Hepatocyte (in vitro differentiated cells): ENCODE measurements at regions not wholly inside any gene's neighbourhood (a gene's known extent, or its start where the extent isn't known, plus 50 kb on each side); places are given as distances from the start of the nearest gene placed in this dataset.
A peak's percentile ranks its signal among the peaks of the same experiment; 100 is the strongest.

Experiments used
- DNase-seq: peaks from one replicate; pipeline ENCODE4 v3.0.0-alpha.2; 2016; ENCODE audit warnings: low spot score
- H2AFZ ChIP-seq: fragments of 200-600 bp; sonication (generic); 2 replicates; pipeline ENCODE4 v1.6.0; 2016; ENCODE audit warnings: antibody characterized with exemption, mild to moderate bottlenecking
- H3K27ac ChIP-seq: fragments of 200-600 bp; sonication (generic); 2 replicates; pipeline ENCODE4 v1.5.1; 2016; ENCODE audit warnings: mild to moderate bottlenecking
- H3K27me3 ChIP-seq: fragments of 200-600 bp; sonication (generic); 2 replicates; pipeline ENCODE4 v1.6.1; 2016
- H3K36me3 ChIP-seq: fragments of 200-600 bp; sonication (generic); replicated peaks from 2 replicates; pipeline ENCODE4 v1.5.1; 2016; ENCODE audit warnings: low read depth; ENCODE audit not compliant: insufficient read depth
- H3K4me1 ChIP-seq: fragments of 200-600 bp; sonication (generic); 2 replicates; pipeline ENCODE4 v1.5.1; 2016; ENCODE audit warnings: mild to moderate bottlenecking, moderate library complexity; ENCODE audit not compliant: insufficient read depth
- H3K4me2 ChIP-seq: fragments of 200-600 bp; sonication (generic); 2 replicates; pipeline ENCODE4 v1.6.0; 2016
- H3K4me3 ChIP-seq: fragments of 200-600 bp; sonication (generic); 2 replicates; pipeline ENCODE4 v1.5.1; 2016; ENCODE audit warnings: mild to moderate bottlenecking
- H3K79me2 ChIP-seq: fragments of 200-600 bp; sonication (generic); 2 replicates; pipeline ENCODE4 v1.6.0; 2017; ENCODE audit warnings: mild to moderate bottlenecking
- H3K9me2 ChIP-seq: fragments of 200-600 bp; sonication (generic); replicated peaks from 2 replicates; pipeline ENCODE4 v1.6.0; 2017; ENCODE audit warnings: mild to moderate bottlenecking; ENCODE audit not compliant: insufficient read depth
- H3K9me3 ChIP-seq: fragments of 200-600 bp; sonication (generic); 2 replicates; pipeline ENCODE4 v1.5.1; 2016; ENCODE audit warnings: low read depth, mild to moderate bottlenecking
- H4K20me1 ChIP-seq: fragments of 200-600 bp; sonication (generic); 2 replicates; pipeline ENCODE4 v1.6.0; 2016; ENCODE audit warnings: mild to moderate bottlenecking; ENCODE audit not compliant: insufficient read depth, poor library complexity, severe bottlenecking
- EZH2 ChIP-seq: fragments of 200-600 bp; sonication (generic); IDR thresholded peaks from 2 replicates; pipeline ENCODE4 v1.6.1; 2016; ENCODE audit warnings: antibody characterized with exemption, mild to moderate bottlenecking, borderline replicate concordance
- EZH2phosphoT487 ChIP-seq: fragments of 200-600 bp; sonication (generic); IDR thresholded peaks from one replicate; pipeline ENCODE4 v1.6.1; 2018; ENCODE audit warnings: antibody characterized with exemption, mild to moderate bottlenecking, low read depth, moderate library complexity; ENCODE audit not compliant: unreplicated experiment, severe bottlenecking
- WGBS: methylation state at CpG from one replicate; pipeline ENCODE4 v1.1.6; 2016; ENCODE audit warnings: low lambda C conversion rate; ENCODE audit errors: missing lambda C conversion rate; 5-methylcytosine and 5-hydroxymethylcytosine counted together
- TF ChIP-seq, protein P1 (sequence below): fragments of 200-600 bp; sonication (generic); IDR thresholded peaks from 2 replicates; pipeline ENCODE4 v1.5.1; 2016; ENCODE audit warnings: antibody characterized with exemption, mild to moderate bottlenecking; ENCODE audit not compliant: poor library complexity

GRCh38 chr5:120365656-120366446 is 98.2 kb upstream of the PRR16 start:
- Histone ChIP-seq H3K4me3 (no peak overlapping the region), H2AFZ (no peak overlapping the region), H3K9me2 (no peaks in the 10 kb centered on the region)

GRCh38 chr5:120367896-120368634 is 96.0 kb upstream of the PRR16 start:
- Histone ChIP-seq H4K20me1 (no peaks in the 10 kb centered on the region), H3K27me3 (no peaks in the 10 kb centered on the region), H3K4me2 (no peak overlapping the region), H3K9me2 (no peaks in the 10 kb centered on the region), H3K9me3 (no peaks in the 10 kb centered on the region), H3K4me3 (no peak overlapping the region), H3K79me2 (no peaks in the 10 kb centered on the region), H3K36me3 (no peaks in the 10 kb centered on the region), H3K27ac (no peak overlapping the region), H2AFZ (no peak overlapping the region), H3K4me1 (no peaks in the 10 kb centered on the region)
- TF ChIP-seq EZH2, result no peak
- WGBS, result 94% methylated on average over 13 of the region's 13 CpGs
- no peak for DNase-seq

More at GRCh38 chr5:120365656-120366446, 98.2 kb upstream of the PRR16 start:
- peak; percentile 13 for DNase-seq
- no peaks in the 10 kb centered on the region for H3K4me1 ChIP-seq
- H3K79me2 ChIP-seq, result no peaks in the 10 kb centered on the region
- no peaks in the 10 kb centered on the region for H3K9me3 ChIP-seq
- WGBS, result 86% methylated on average over 7 of the region's 7 CpGs
- no peaks in the 10 kb centered on the region for H4K20me1 ChIP-seq
- no peaks in the 10 kb centered on the region for H3K27me3 ChIP-seq
- TF ChIP-seq, protein P1, sequence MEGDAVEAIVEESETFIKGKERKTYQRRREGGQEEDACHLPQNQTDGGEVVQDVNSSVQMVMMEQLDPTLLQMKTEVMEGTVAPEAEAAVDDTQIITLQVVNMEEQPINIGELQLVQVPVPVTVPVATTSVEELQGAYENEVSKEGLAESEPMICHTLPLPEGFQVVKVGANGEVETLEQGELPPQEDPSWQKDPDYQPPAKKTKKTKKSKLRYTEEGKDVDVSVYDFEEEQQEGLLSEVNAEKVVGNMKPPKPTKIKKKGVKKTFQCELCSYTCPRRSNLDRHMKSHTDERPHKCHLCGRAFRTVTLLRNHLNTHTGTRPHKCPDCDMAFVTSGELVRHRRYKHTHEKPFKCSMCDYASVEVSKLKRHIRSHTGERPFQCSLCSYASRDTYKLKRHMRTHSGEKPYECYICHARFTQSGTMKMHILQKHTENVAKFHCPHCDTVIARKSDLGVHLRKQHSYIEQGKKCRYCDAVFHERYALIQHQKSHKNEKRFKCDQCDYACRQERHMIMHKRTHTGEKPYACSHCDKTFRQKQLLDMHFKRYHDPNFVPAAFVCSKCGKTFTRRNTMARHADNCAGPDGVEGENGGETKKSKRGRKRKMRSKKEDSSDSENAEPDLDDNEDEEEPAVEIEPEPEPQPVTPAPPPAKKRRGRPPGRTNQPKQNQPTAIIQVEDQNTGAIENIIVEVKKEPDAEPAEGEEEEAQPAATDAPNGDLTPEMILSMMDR, result no peak
- no peak for TF ChIP-seq EZH2
- TF ChIP-seq EZH2phosphoT487, result no peak
- H3K27ac ChIP-seq, result no peak overlapping the region
- H3K4me2 ChIP-seq, result no peak overlapping the region
- no peaks in the 10 kb centered on the region for H3K36me3 ChIP-seq

DNA sequence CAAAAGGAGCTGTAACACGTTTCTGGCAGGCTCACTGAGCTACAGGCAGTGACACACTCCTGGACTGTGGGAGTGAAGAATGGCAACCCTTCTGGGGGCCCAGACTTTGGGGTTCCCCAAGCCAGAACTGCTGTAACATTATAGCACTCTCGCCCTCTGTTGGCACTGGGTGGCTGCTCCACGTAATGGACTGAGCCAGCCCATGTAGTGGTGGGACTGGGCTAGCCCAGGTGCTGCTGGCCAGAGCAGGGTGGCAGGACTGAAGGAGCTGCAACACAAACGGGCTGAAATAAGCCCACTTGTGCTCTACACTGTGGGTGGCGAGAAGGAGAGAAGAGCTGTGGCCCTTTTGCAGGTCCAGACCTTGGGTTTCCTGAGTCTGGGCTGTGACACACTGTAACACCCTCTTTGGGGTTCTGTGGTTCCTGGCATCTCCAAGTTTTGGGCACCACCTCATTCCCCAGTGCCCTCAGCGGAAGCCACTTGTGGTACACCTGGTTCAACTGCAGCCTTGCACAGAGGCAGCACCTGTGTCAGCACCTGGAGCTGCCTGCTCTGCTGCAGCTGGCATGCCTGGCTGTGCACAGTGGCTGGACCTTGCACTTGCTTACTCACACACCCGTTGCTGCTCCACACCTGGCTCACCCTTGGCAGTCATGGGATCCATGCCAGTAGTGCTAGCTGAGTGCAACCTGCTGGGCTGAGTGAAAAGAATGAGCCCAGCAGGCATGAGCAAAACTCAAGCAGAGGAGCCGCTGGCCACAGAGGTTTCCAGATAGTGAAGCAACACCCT is 95.0 kb upstream of the PRR16 start:
- H3K27ac ChIP-seq, result no peak overlapping the region
- H3K36me3 ChIP-seq, result no peaks in the 10 kb centered on the region
- peak; percentile 58 for DNase-seq
- TF ChIP-seq EZH2phosphoT487 (no peak), EZH2 (no peak)
- TF ChIP-seq, protein P1, result no peak
- H2AFZ ChIP-seq, result no peak overlapping the region
- H3K79me2 ChIP-seq, result no peaks in the 10 kb centered on the region
- WGBS, result 85% methylated on average over 8 of the region's 8 CpGs
- no peak overlapping the region for H3K4me3 ChIP-seq
- no peaks in the 10 kb centered on the region for H3K9me3 ChIP-seq
- no peaks in the 10 kb centered on the region for H4K20me1 ChIP-seq
- no peak overlapping the region for H3K4me2 ChIP-seq
- H3K4me1 ChIP-seq, result no peaks in the 10 kb centered on the region
- H3K27me3 ChIP-seq, result no peaks in the 10 kb centered on the region
- H3K9me2 ChIP-seq, result no peaks in the 10 kb centered on the region
